GM12872 (cell line): ENCODE measurements at regions not wholly inside any gene's neighbourhood (a gene's known extent, or its start where the extent isn't known, plus 50 kb on each side); places are given as distances from the start of the nearest gene placed in this dataset.

Source experiments
- TF ChIP-seq, protein P1 (sequence below): IDR thresholded peaks from 3 replicates; pipeline ENCODE4 v1.5.1; 2011; ENCODE audit warnings: low read depth, mild to moderate bottlenecking, low read length, moderate library complexity; ENCODE audit not compliant: insufficient read depth

GRCh38 chr7:117974891-117975290 lies 101.7 kb upstream of the CTTNBP2 start:
- TF ChIP-seq, protein P1, sequence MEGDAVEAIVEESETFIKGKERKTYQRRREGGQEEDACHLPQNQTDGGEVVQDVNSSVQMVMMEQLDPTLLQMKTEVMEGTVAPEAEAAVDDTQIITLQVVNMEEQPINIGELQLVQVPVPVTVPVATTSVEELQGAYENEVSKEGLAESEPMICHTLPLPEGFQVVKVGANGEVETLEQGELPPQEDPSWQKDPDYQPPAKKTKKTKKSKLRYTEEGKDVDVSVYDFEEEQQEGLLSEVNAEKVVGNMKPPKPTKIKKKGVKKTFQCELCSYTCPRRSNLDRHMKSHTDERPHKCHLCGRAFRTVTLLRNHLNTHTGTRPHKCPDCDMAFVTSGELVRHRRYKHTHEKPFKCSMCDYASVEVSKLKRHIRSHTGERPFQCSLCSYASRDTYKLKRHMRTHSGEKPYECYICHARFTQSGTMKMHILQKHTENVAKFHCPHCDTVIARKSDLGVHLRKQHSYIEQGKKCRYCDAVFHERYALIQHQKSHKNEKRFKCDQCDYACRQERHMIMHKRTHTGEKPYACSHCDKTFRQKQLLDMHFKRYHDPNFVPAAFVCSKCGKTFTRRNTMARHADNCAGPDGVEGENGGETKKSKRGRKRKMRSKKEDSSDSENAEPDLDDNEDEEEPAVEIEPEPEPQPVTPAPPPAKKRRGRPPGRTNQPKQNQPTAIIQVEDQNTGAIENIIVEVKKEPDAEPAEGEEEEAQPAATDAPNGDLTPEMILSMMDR = no peak

DNA sequence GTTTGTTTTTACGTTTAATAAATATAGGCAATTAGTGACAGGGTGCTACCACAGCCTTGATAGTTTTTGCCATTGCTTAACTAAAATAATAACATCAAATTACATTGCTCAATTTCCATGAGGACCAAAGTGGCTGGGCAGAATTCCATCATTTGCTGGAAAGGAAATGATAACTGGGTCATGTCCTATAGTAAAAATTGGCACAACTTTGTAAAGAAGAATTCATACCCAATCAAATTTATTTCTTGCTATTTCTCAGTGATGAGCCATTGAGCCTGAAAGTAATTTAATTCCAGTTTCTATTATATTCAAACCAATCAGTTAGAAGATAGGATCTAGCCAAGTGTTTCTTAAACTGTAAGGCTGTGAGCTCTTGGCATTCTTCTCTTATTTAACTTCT lies 102.2 kb upstream of the CTTNBP2 start:
- TF ChIP-seq, protein P1 = no peak

GRCh38 chr7:117979954-117980497 lies 106.8 kb upstream of the CTTNBP2 start:
- TF ChIP-seq, protein P1 = no peak

DNA sequence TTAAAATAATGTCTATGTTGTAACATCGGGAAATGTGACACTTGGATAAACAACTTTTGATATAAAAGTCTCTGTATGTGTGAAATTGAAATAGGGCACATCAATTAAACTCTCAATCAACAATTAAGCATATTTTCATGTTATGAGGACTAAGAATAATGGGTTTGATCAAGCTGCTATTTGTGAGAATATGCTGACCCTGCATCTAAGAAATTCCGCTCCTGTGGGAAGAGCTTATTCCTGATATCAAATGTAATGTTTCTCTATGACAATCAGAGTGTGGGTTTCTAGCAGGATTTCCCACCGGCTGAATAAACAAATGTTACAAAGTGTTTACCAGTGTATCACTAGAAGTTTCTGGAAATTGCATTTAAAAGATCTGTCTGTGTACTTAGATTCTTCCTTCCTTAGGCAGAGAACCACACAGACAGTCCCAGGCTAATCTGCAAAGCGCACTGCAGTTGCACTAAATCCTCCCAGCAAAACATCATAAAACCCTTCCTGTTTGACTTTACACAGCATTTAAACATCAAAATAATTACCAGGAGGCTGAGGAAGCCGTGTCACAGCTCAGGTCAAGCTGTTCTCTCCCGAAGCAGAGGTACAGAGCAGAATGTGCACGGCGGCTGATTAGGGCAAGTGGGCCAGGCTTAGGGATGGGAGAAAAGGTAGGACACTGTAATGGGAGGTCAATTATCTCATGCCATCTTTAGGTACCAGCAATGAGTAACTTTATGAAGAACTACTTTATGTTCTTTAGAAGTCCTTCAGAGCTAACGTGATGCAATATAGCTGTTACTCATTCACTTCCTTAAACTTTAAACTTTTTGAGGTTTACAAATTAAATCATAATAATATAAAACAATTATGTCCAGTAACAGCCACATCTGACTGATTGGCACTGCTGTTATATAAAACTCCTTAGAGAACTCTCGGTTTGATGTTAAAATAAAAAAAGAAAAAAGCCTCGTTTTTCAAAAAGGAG lies 109.1 kb upstream of the CTTNBP2 start:
- TF ChIP-seq, protein P1 = no peak

GRCh38 chr7:117986645-117987269 lies 113.5 kb upstream of the CTTNBP2 start:
- TF ChIP-seq, protein P1 = no peak

GRCh38 chr7:117990834-117991233 lies 117.6 kb upstream of the CTTNBP2 start:
- TF ChIP-seq, protein P1 = no peak
